Testis (tissue), 2 donors: ENCODE measurements at regions not wholly inside any gene's neighbourhood (a gene's known extent, or its start where the extent isn't known, plus 50 kb on each side); places are given as distances from the start of the nearest gene placed in this dataset.

ENCODE experiments used
- DNase-seq: peaks from one replicate; pipeline ENCODE4 v3.0.0-alpha.2; 2019
- H3K27ac ChIP-seq, 2 donors: fragments of 200-600 bp; sonication (generic); one replicate each; pipeline ENCODE4 v1.5.1; 2019
- H3K27me3 ChIP-seq: fragments of 200-600 bp; sonication (generic); one replicate; pipeline ENCODE4 v1.5.1; 2019
- H3K36me3 ChIP-seq: fragments of 200-600 bp; sonication (generic); one replicate; pipeline ENCODE4 v1.5.1; 2017; ENCODE audit warnings: low read depth; ENCODE audit errors: missing control alignments
- H3K4me1 ChIP-seq: fragments of 200-600 bp; sonication (generic); one replicate; pipeline ENCODE4 v1.5.1; 2019
- H3K4me3 ChIP-seq, 2 donors: fragments of 200-600 bp; sonication (generic); one replicate each; pipeline ENCODE4 v1.5.1; 2017 to 2019
- H3K9me3 ChIP-seq: fragments of 200-600 bp; sonication (generic); one replicate; pipeline ENCODE4 v1.5.1; 2017
- CTCF ChIP-seq, 3 experiments: fragments of 450-650 bp in 2 of 3; fragments of 200-600 bp in 1 of 3; sonication (generic) in 1 of 3; IDR thresholded peaks; one replicate each; pipeline ENCODE4 v1.5.1; 2016 to 2019; ENCODE audit warnings: antibody characterized with exemption in 3 of 3, mild to moderate bottlenecking in 2 of 3, moderate library complexity in 1 of 3
- POLR2A ChIP-seq: fragments of 450-650 bp; IDR thresholded peaks from one replicate; pipeline ENCODE4 v1.6.1; 2017; ENCODE audit warnings: antibody characterized with exemption, mild to moderate bottlenecking, moderate library complexity
- WGBS, 2 donors: methylation state at CpG; one replicate each; pipeline ENCODE4 v1.1.5; 2018; 5-methylcytosine and 5-hydroxymethylcytosine counted together
- intact Hi-C: fragments of 100-400 bp; cut with DNase I; formaldehyde crosslinking; loops from one replicate; pipeline ENCODE4 v1.15.1; 2023; ENCODE audit warnings: low total_unique reads

DNA sequence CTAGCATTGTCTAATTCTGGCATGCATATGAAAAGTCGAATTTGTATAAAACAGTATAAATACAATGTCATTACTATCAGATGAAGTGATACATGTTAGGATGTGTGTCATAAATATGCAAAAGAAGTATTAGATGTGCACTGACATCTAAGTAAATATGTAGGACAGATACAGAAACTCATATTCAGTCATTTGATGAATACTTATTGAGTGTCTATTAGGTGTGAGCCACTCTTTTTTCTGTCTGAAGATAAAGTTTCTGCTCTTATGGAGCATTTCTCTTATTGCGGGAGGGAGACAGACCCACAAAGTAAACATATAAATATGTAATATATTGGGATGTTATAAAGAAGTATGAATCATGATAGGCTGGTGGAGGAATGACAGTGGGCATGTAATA is 426.6 kb upstream of the B3GALT2 start:
- TF ChIP-seq CTCF (IDR thresholded peaks at IDR 0.05) (no peak), POLR2A (no peak)
- WGBS, 2 donors, result 83 to 86% methylated on average over 2 of the region's 2 CpGs

GRCh38 chr1:193609592-193609991 is 423.2 kb upstream of the B3GALT2 start:
- no peak for TF ChIP-seq POLR2A
- no peak for TF ChIP-seq CTCF (IDR thresholded peaks at IDR 0.05)
- no peak overlapping the region for H3K27ac ChIP-seq
- H3K36me3 ChIP-seq, result no peaks in the 10 kb centered on the region
- no peaks in the 10 kb centered on the region for H3K9me3 ChIP-seq
- intact Hi-C loops, result no loop called here
- WGBS, 2 donors, result 84 to 87% methylated on average over 2 of the region's 2 CpGs
- H3K4me3 ChIP-seq, result no peak overlapping the region
- no peaks in the 10 kb centered on the region for H3K27me3 ChIP-seq
- no peak for DNase-seq
- no peaks in the 10 kb centered on the region for H3K4me1 ChIP-seq

More for the DNA sequence above, 426.6 kb upstream of the B3GALT2 start:
- DNase-seq, result no peak
- H3K9me3 ChIP-seq, result no peaks in the 10 kb centered on the region
- no peak overlapping the region for H3K4me3 ChIP-seq
- no peaks in the 10 kb centered on the region for H3K36me3 ChIP-seq
- intact Hi-C loops, result no loop called here
- no peaks in the 10 kb centered on the region for H3K4me1 ChIP-seq
- no peak overlapping the region for H3K27ac ChIP-seq
- H3K27me3 ChIP-seq, result no peaks in the 10 kb centered on the region

DNA sequence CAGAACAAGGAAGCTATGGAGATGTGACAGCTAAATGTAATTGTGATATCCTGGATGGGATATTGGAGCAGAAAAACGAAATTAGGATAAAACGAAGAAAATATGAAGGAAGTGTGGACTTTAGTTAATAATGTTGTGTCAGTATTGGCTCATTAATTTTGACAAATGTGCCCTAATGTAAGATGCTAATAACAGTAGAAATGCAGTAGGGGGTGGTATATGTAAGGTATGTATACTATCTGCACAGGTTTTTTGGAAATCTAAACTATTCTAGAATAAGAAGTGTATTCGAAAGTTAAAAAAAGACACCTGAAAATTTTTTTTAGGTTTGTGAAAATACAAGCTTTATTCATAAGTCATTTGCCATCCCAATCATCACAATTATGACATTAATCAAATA is 421.4 kb upstream of the B3GALT2 start:
- DNase-seq, result no peak
- intact Hi-C loops, result no loop called here
- H3K9me3 ChIP-seq, result no peaks in the 10 kb centered on the region
- no peak overlapping the region for H3K4me3 ChIP-seq
- WGBS, 2 donors, result 82 to 90% methylated on average over 3 of the region's 3 CpGs
- no peaks in the 10 kb centered on the region for H3K27me3 ChIP-seq
- no peaks in the 10 kb centered on the region for H3K36me3 ChIP-seq
- H3K4me1 ChIP-seq, result no peaks in the 10 kb centered on the region
- H3K27ac ChIP-seq, result no peak overlapping the region
- TF ChIP-seq POLR2A, result no peak
- no peak for TF ChIP-seq CTCF (IDR thresholded peaks at IDR 0.05)

- Histone ChIP-seq H3K9me3 (no peaks in the 10 kb centered on the region), H3K36me3 (no peaks in the 10 kb centered on the region), H3K4me1 (no peaks in the 10 kb centered on the region), H3K27ac (no peak overlapping the region), H3K27me3 (no peaks in the 10 kb centered on the region), H3K4me3 (no peak overlapping the region)
- intact Hi-C loops, result no loop called here
- 85 to 88% methylated on average over 5 of the region's 5 CpGs for WGBS, 2 donors
- no peak for DNase-seq
- no peak for TF ChIP-seq POLR2A
- TF ChIP-seq CTCF (IDR thresholded peaks at IDR 0.05), result no peak
Measured at GRCh38 chr1:193606035-193606434, 419.6 kb upstream of the B3GALT2 start.

DNA sequence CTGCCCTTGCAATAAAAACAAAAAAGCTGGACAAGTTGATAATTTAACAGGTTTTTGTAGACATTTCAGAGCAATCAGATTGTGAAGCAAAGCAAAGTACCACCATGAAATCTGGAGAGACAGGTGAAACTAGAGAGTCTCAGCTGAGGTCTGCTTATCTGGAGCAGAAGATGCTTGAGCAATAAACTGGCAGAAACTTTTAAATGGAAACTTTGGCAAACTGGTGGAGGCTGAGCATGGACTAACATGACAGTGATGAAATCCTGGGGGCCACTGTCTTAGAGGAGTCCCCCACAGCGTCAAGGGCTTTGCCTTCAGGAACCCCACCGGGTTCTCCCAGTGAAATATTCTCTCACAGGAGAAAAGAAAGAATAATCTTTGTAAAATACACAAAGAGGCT is 416.3 kb upstream of the B3GALT2 start:
- intact Hi-C loops, result no loop called here
- no peaks in the 10 kb centered on the region for H3K36me3 ChIP-seq
- no peak overlapping the region for H3K4me3 ChIP-seq
- H3K27ac ChIP-seq, result no peak overlapping the region
- 81 to 84% methylated on average over 2 of the region's 2 CpGs for WGBS, 2 donors
- no peaks in the 10 kb centered on the region for H3K27me3 ChIP-seq
- no peaks in the 10 kb centered on the region for H3K4me1 ChIP-seq
- TF ChIP-seq CTCF (IDR thresholded peaks at IDR 0.05) (no peak), POLR2A (no peak)
- H3K9me3 ChIP-seq, result no peaks in the 10 kb centered on the region
- DNase-seq, result no peak
